Prostate gland (tissue), 2 donors: ENCODE measurements at regions not wholly inside any gene's neighbourhood (a gene's known extent, or its start where the extent isn't known, plus 50 kb on each side); places are given as distances from the start of the nearest gene placed in this dataset.

Source experiments
- DNase-seq: peaks from one replicate; pipeline ENCODE4 v3.0.0-alpha.2; 2019; ENCODE audit warnings: low spot score
- H3K27ac ChIP-seq, 2 donors: fragments of 200-600 bp; sonication (generic); 2 replicates each; pipeline ENCODE4 v1.5.1; 2017 to 2019
- H3K27me3 ChIP-seq: fragments of 200-600 bp; sonication (generic); replicated peaks from 2 replicates; pipeline ENCODE4 v1.5.1; 2019; ENCODE audit not compliant: insufficient read depth
- H3K36me3 ChIP-seq, 2 donors: fragments of 200-600 bp; sonication (generic); 1 replicate in 1 of 2; 2 replicates in 1 of 2; pipeline versions ENCODE4 v1.5.1 to v1.8.1; 2017 to 2019
- H3K4me1 ChIP-seq: fragments of 200-600 bp; sonication (generic); replicated peaks from 2 replicates; pipeline ENCODE4 v1.5.1; 2019
- H3K4me3 ChIP-seq, 2 donors: fragments of 200-600 bp; sonication (generic); 2 replicates each; pipeline ENCODE4 v1.5.1; 2017 to 2019
- H3K9me3 ChIP-seq: fragments of 200-600 bp; sonication (generic); 2 replicates; pipeline ENCODE4 v1.5.1; 2017
- POLR2A ChIP-seq: fragments of 450-650 bp; IDR thresholded peaks from one replicate; pipeline ENCODE4 v1.6.1; 2016; ENCODE audit warnings: antibody characterized with exemption, mild to moderate bottlenecking
- POLR2AphosphoS5 ChIP-seq: sonication (generic); formaldehyde crosslinking; IDR thresholded peaks from one replicate; pipeline ENCODE4 v1.6.1; 2017; ENCODE audit warnings: antibody characterized with exemption
- WGBS: methylation state at CpG from one replicate; pipeline ENCODE4 v1.1.5; 2018; 5-methylcytosine and 5-hydroxymethylcytosine counted together
- intact Hi-C: fragments of 100-400 bp; cut with DNase I; formaldehyde crosslinking; loops from one replicate; pipeline ENCODE4 v1.14.2; 2022
- TF ChIP-seq, protein P1 (sequence below), 4 experiments: fragments of 200-600 bp in 2 of 4; fragments of 450-650 bp in 2 of 4; sonication (generic) in 2 of 4; IDR thresholded peaks; 1 replicate in 3 of 4; 2 replicates in 1 of 4; pipeline ENCODE4 v1.5.1; 2016 to 2019; ENCODE audit warnings: antibody characterized with exemption in 4 of 4, mild to moderate bottlenecking in 2 of 4, moderate library complexity in 2 of 4

DNA sequence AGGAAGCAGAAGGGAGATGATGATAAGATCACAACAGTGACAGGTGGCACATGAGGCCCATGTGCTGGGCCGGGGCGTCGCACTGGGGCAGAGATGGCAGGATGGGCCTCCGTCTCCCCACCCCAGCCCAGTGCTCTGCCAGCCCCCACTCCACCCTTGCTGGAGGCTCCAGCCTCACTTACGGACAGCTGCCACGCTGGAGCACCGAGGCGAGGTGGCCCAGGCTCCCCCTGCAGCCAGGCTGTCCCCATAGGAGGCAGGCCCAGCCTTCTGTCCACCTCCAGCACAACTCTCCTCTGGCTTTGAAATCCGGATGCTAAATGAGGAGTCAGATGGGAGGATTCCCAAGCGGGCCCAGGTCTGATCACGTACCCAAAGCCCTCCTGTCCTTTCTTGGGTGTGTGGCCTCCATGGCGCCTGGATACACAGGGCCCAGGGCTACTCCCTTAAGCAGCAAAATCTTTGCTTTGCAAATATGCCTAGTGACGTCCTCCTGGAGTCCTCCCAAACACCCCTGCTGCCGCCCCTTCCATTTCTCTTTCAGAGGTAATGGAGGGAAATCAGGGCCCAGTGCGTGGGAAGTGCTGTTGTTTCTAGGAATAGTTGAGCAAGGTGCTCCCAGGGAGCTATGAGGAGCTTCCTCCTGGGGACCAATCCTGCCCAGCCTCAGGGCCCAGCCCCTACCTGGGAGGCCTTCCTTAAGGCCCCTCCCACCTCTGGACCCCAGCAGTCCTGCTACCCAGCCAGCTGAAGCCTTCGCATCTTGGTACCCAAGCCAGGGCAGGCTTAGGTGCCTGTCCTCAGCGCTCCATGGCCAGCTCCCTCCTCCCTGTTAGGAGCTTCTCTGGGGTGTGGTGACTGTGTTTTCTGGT is 170.4 kb upstream of the MYCN start:
- no peak for DNase-seq
- H3K4me1 ChIP-seq: no peaks in the 10 kb centered on the region
- intact Hi-C loops: no loop called here
- H3K9me3 ChIP-seq: no peaks in the 10 kb centered on the region
- H3K27ac ChIP-seq: no peak overlapping the region
- no peak overlapping the region for H3K4me3 ChIP-seq
- H3K27me3 ChIP-seq: no peaks in the 10 kb centered on the region
- TF ChIP-seq, protein P1, sequence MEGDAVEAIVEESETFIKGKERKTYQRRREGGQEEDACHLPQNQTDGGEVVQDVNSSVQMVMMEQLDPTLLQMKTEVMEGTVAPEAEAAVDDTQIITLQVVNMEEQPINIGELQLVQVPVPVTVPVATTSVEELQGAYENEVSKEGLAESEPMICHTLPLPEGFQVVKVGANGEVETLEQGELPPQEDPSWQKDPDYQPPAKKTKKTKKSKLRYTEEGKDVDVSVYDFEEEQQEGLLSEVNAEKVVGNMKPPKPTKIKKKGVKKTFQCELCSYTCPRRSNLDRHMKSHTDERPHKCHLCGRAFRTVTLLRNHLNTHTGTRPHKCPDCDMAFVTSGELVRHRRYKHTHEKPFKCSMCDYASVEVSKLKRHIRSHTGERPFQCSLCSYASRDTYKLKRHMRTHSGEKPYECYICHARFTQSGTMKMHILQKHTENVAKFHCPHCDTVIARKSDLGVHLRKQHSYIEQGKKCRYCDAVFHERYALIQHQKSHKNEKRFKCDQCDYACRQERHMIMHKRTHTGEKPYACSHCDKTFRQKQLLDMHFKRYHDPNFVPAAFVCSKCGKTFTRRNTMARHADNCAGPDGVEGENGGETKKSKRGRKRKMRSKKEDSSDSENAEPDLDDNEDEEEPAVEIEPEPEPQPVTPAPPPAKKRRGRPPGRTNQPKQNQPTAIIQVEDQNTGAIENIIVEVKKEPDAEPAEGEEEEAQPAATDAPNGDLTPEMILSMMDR (IDR thresholded peaks at IDR 0.05): no peak
- TF ChIP-seq POLR2AphosphoS5 (no peak), POLR2A (no peak)
- 90% methylated on average over 17 of the region's 17 CpGs for WGBS
- H3K36me3 ChIP-seq: no peaks in the 10 kb centered on the region

DNA sequence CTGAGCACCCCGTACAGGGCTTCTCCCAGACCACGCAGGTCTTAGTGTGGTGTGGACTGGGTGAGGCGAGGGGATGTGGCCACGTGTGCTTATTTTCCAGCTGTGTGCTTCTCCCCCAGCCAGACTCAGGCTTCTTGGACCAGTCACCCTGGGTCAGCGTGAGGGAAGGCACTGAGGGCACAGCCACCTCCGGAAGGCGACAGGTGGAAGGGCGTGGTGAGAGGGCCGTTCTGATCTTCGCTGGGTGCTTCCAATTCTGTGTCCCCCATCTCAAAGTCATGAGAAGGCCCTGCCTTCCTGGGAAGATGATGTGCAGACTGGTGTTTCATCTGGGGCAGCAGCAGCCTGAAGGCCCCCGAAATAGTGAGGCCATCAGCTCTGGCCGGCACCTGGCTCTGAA is 169.7 kb upstream of the MYCN start:
- Histone ChIP-seq H3K4me3 (no peak overlapping the region), H3K27me3 (no peaks in the 10 kb centered on the region), H3K4me1 (no peaks in the 10 kb centered on the region), H3K36me3 (no peaks in the 10 kb centered on the region), H3K27ac (no peak overlapping the region), H3K9me3 (no peaks in the 10 kb centered on the region)
- no peak for DNase-seq
- intact Hi-C loops: no loop called here
- 85% methylated on average over 12 of the region's 12 CpGs for WGBS
- TF ChIP-seq POLR2AphosphoS5 (no peak), POLR2A (no peak)
- TF ChIP-seq, protein P1 (IDR thresholded peaks at IDR 0.05): no peak

DNA sequence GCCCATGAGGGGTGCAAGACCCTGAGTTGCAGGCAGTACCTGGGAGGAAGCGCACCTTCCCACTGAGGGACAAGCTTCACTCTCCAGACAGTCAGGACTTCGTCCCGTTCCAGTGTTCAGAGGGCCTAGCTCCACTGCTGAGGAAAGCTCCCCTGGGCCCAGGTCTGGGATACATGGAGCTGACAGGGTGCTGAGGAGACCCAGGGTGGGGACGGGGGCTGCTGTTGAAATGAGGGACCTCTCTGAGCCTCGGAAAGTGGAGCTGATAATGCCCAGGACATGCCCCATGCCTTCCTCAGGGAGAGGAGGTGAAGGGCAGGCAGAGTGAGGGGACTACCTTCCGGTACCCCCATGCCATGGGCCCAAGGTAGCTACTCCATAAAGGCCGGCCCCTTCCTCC is 169.2 kb upstream of the MYCN start:
- no peaks in the 10 kb centered on the region for H3K27me3 ChIP-seq
- no peaks in the 10 kb centered on the region for H3K9me3 ChIP-seq
- no peak overlapping the region for H3K4me3 ChIP-seq
- TF ChIP-seq, protein P1 (IDR thresholded peaks at IDR 0.05): no peak
- TF ChIP-seq POLR2AphosphoS5 (no peak), POLR2A (no peak)
- H3K27ac ChIP-seq: no peak overlapping the region
- 95% methylated on average over 7 of the region's 7 CpGs for WGBS
- no peaks in the 10 kb centered on the region for H3K36me3 ChIP-seq
- DNase-seq: no peak
- intact Hi-C loops: no loop called here
- H3K4me1 ChIP-seq: no peaks in the 10 kb centered on the region

DNA sequence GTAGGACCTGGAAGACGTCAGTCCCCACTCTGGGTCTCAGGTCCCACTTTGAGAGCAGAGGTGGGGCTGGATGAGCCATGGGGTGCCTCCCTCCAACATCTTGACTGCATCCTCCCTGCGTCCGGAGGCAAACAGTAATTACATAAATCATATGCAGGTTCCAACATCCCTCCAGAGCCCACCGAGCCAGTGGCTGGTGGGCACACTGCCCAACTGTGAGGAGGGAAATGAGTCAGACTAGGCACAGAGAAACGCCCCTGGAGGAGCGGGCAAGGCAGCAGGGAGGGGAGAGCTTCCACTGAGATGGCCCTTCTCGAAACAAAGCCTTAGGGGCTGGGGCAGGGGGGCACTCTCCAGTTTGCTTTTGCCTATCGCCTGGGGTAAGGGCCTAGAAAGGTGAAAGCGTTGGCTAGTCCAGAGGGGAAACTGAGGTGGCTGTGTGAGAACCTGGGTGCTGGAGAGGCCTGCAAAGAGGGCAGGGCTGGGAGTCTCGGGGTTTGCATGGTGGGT is 168.2 kb upstream of the MYCN start:
- Histone ChIP-seq H3K27ac (no peak overlapping the region), H3K4me3 (no peak overlapping the region), H3K36me3 (no peaks in the 10 kb centered on the region), H3K27me3 (no peaks in the 10 kb centered on the region), H3K4me1 (no peaks in the 10 kb centered on the region), H3K9me3 (no peaks in the 10 kb centered on the region)
- WGBS: 71% methylated on average over 10 of the region's 10 CpGs
- TF ChIP-seq, protein P1 (IDR thresholded peaks at IDR 0.05): no peak
- no peak for TF ChIP-seq POLR2A
- DNase-seq: no peak
- intact Hi-C loops: no loop called here

DNA sequence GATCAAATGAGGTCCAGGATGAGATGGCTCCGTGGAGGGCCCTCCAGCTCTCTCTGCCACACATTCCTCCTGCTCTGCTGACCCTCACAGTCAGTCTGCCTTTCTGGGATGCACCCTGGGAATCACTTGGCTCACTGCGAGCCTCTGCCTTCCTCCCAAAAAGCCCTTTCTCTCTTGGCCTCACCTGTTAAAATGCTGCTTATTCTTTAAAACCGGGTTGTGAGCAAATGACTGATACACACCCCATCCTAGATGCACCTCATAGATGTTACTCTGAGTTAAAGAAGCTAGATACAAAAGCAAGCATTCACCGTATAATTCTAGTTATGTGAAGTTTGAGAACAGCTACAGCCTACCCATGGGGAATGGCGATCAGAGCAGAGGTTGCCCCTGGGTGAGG is 167.7 kb upstream of the MYCN start:
- no peaks in the 10 kb centered on the region for H3K27me3 ChIP-seq
- H3K36me3 ChIP-seq: no peaks in the 10 kb centered on the region
- TF ChIP-seq POLR2A: no peak
- intact Hi-C loops: no loop called here
- DNase-seq: no peak
- WGBS: 67% methylated on average over 5 of the region's 5 CpGs
- no peaks in the 10 kb centered on the region for H3K9me3 ChIP-seq
- no peak overlapping the region for H3K27ac ChIP-seq
- no peaks in the 10 kb centered on the region for H3K4me1 ChIP-seq
- no peak overlapping the region for H3K4me3 ChIP-seq
